Endothelial cell (in vitro differentiated cells): ENCODE measurements at regions not wholly inside any gene's neighbourhood (a gene's known extent, or its start where the extent isn't known, plus 50 kb on each side); places are given as distances from the start of the nearest gene placed in this dataset.

Source experiments
- DNase-seq: peaks from one replicate; pipeline ENCODE4 v3.0.0; 2021; ENCODE audit warnings: low spot score
- H3K27ac Mint-ChIP-seq: one replicate; pipeline ENCODE4 v1.8.0; 2021; ENCODE audit warnings: mixed read lengths, inconsistent platforms; ENCODE audit not compliant: unreplicated experiment
- H3K27me3 Mint-ChIP-seq: one replicate; pipeline ENCODE4 v1.8.0; 2021; ENCODE audit warnings: mild to moderate bottlenecking, moderate library complexity, mixed read lengths, inconsistent platforms; ENCODE audit not compliant: unreplicated experiment
- H3K36me3 Mint-ChIP-seq: one replicate; pipeline ENCODE4 v1.8.0; 2021; ENCODE audit warnings: mild to moderate bottlenecking, low read depth, mixed read lengths, inconsistent platforms; ENCODE audit not compliant: unreplicated experiment
- H3K4me1 Mint-ChIP-seq: one replicate; pipeline ENCODE4 v1.8.0; 2021; ENCODE audit warnings: mild to moderate bottlenecking, mixed read lengths, inconsistent platforms; ENCODE audit not compliant: unreplicated experiment
- H3K4me3 Mint-ChIP-seq: one replicate; pipeline ENCODE4 v1.8.0; 2021; ENCODE audit warnings: mild to moderate bottlenecking, mixed read lengths, inconsistent platforms; ENCODE audit not compliant: unreplicated experiment
- H3K9me3 Mint-ChIP-seq: one replicate; pipeline ENCODE4 v1.8.0; 2021; ENCODE audit warnings: mixed read lengths, inconsistent platforms; ENCODE audit not compliant: unreplicated experiment
- TF ChIP-seq, protein P1 (sequence below): fragments of 200-600 bp; sonication (generic); IDR thresholded peaks from one replicate; pipeline ENCODE4 v1.5.0; 2021; ENCODE audit warnings: antibody characterized with exemption; ENCODE audit not compliant: unreplicated experiment

DNA sequence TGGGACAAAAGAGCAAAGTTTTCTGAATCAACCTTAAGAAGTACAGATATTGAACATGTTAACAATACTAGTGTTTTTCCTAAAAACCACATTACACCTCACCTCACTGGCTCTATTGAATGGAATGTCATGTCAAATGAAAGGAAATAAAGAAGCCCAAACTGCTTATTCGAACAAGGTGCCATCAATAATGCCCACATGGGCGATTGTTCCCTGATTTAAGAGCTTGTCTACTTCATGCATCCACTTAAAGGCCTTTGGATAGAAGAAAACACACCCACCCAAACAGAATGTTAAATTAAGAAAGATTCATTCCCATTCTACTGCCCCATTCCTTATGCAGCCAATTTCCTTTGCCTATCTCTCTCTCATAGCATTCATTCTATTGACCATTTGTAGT is 118.5 kb upstream of the PAQR3 start:
- TF ChIP-seq, protein P1, sequence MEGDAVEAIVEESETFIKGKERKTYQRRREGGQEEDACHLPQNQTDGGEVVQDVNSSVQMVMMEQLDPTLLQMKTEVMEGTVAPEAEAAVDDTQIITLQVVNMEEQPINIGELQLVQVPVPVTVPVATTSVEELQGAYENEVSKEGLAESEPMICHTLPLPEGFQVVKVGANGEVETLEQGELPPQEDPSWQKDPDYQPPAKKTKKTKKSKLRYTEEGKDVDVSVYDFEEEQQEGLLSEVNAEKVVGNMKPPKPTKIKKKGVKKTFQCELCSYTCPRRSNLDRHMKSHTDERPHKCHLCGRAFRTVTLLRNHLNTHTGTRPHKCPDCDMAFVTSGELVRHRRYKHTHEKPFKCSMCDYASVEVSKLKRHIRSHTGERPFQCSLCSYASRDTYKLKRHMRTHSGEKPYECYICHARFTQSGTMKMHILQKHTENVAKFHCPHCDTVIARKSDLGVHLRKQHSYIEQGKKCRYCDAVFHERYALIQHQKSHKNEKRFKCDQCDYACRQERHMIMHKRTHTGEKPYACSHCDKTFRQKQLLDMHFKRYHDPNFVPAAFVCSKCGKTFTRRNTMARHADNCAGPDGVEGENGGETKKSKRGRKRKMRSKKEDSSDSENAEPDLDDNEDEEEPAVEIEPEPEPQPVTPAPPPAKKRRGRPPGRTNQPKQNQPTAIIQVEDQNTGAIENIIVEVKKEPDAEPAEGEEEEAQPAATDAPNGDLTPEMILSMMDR = no peak
- Mint-ChIP-seq H3K4me3 (no peak overlapping the region), H3K9me3 (no peaks in the 10 kb centered on the region), H3K36me3 (no peaks in the 10 kb centered on the region), H3K27me3 (no peaks in the 10 kb centered on the region), H3K4me1 (no peaks in the 10 kb centered on the region), H3K27ac (no peak overlapping the region)
- DNase-seq = no peak

DNA sequence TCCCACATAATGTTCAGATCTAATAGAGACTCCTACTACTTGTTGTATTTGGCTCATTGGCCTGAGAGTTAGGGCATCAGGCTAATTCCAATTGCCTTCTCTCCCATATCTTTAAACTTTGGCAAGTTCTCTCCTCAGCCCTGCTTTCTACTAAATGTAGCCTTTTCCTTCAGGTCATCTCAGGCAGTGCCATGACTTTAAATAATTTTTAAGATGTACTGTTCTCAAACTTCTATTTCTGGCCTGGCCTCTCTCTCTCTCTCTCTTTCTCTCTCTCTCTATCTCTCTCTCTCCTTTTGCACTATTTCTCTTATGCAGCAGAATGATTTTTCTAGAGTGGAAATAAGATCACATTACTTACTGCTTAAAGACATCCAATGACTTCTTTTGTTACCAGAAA is 114.5 kb upstream of the PAQR3 start:
- H3K9me3 Mint-ChIP-seq = no peaks in the 10 kb centered on the region
- no peaks in the 10 kb centered on the region for H3K36me3 Mint-ChIP-seq
- no peaks in the 10 kb centered on the region for H3K4me1 Mint-ChIP-seq
- H3K27me3 Mint-ChIP-seq = no peaks in the 10 kb centered on the region
- no peak overlapping the region for H3K27ac Mint-ChIP-seq
- DNase-seq = no peak
- TF ChIP-seq, protein P1 = no peak
- no peak overlapping the region for H3K4me3 Mint-ChIP-seq

GRCh38 chr4:79050541-79050880 is 111.3 kb upstream of the PAQR3 start:
- DNase-seq = no peak
- Mint-ChIP-seq H3K4me3 (no peak overlapping the region), H3K9me3 (no peaks in the 10 kb centered on the region), H3K27ac (no peak overlapping the region), H3K4me1 (peaks cover 5% of the 10 kb centered on the region), H3K27me3 (no peaks in the 10 kb centered on the region), H3K36me3 (no peaks in the 10 kb centered on the region)
- TF ChIP-seq, protein P1 = no peak

- no peak for DNase-seq
- TF ChIP-seq, protein P1 = no peak
- Mint-ChIP-seq H3K9me3 (no peaks in the 10 kb centered on the region), H3K27me3 (no peaks in the 10 kb centered on the region), H3K4me1 (peaks cover 5% of the 10 kb centered on the region), H3K4me3 (no peak overlapping the region), H3K27ac (no peak overlapping the region), H3K36me3 (no peaks in the 10 kb centered on the region)
Measured at GRCh38 chr4:79049840-79050540, 110.8 kb upstream of the PAQR3 start.

GRCh38 chr4:79048878-79049277 is 109.6 kb upstream of the PAQR3 start:
- Mint-ChIP-seq H3K36me3 (no peaks in the 10 kb centered on the region), H3K4me3 (no peak overlapping the region), H3K27me3 (no peaks in the 10 kb centered on the region), H3K4me1 (peaks cover 5% of the 10 kb centered on the region), H3K9me3 (no peaks in the 10 kb centered on the region), H3K27ac (no peak overlapping the region)
- TF ChIP-seq, protein P1 = no peak
- DNase-seq = no peak
